Dedifferentiated amniotic fluid mesenchymal stem cell (primary cell): ENCODE measurements at regions not wholly inside any gene's neighbourhood (a gene's known extent, or its start where the extent isn't known, plus 50 kb on each side); places are given as distances from the start of the nearest gene placed in this dataset.
"Not testable (repeated sequence)": the region's sequence is repeated elsewhere in the genome, so short reads cannot be mapped to it uniquely, and the experiment has no call there.

Experiments
- DNase-seq: peaks from one replicate; pipeline ENCODE4 v3.0.0-alpha.2; 2016; ENCODE audit errors: extremely low spot score

DNA sequence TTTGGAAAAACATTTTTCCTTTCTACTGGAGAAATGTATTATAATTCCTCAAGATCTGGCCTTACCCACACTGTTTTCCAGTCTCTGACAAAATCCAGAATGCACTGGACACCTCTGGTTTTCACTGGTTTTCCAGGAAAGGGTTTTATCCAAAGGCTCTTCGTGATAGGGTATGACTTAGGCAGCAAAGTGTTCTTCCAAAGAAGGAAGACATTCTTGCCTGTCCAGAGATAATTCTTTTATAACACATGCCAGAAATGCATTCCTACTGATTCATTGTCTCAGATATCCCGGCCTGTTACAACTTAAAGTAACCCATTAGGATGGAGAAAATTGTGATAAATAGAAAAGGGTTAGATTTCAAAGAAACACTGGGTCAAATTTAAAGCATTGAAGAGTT, 2343.1 kb downstream of the PCDH7 start:
- DNase-seq, result peak; percentile 66

DNA sequence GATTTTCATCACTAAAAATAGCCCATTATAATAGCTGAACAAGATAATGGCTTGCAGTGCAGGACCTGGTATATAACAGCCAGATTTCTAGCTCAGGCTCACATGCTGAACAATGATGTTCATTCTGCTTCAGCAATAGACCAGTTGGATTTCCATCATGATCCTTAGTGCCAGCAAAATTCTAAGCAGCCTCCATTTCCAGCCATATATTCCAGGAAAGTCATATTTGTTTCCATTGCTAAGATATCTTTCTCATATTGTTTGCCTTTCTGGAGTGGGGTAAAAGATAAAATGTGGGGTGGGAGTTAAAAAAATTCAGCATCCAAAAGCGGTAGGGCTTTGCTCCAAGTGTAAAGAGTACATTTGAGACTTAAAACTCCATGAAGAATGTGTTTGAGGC, 2344.1 kb downstream of the PCDH7 start:
- DNase-seq, result no peak

DNA sequence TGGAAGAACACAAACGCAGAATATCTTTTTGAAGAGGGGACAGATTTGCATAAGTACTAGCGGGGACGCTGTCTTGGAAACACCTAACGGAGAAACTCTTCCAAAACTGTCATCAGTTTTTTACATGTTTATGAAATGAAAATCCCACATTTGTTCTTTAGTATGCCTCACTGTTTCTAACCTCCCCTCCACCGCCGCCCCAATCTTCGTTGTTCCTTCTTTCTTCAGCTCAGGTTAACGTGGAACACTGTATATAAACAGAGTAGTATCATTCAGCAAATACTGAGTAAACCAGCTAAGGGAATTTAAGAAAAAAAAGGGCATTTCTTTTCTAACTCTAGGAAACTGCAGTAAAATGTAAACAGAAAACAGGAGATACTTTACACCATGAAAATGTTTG, 2345.6 kb downstream of the PCDH7 start:
- no peak for DNase-seq

DNA sequence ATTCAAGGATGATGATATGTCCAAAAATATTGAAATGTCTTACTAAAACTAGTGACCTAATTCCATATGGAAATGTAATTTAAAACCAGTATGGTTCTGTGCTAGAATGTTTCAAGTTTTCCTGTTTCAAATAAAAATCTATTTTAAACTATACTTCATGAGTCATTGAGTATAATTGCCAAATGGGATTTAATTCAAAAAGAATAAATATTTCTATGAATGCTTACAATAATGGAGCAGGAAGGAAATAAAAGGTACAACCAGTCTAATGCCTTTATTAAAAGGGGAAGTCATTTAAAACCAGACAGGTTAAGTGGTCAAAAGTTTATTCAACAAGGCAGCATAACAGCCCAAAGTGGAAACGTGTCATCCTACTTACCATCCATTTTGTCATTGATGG, 2347.1 kb downstream of the PCDH7 start:
- peak; percentile 46 for DNase-seq

DNA sequence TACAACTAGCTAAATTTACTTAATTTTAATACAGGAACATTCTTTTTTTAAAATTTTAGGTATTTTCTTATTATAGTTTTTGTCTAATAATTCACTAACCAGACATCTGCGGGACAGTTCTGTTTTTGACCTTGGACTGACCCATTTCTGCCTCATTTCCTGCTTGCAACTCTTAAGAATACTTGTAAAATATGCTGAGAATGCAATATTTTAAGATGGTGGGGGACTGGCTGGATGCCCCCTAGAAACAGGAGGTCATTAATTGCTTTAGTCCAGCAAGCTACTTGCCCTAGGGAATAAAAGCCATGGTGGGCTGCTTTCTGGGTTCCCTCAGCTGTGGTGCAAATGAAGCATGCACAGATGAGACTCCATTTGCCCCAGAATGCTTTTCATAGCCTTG, 2348.4 kb downstream of the PCDH7 start:
- no peak for DNase-seq

DNA sequence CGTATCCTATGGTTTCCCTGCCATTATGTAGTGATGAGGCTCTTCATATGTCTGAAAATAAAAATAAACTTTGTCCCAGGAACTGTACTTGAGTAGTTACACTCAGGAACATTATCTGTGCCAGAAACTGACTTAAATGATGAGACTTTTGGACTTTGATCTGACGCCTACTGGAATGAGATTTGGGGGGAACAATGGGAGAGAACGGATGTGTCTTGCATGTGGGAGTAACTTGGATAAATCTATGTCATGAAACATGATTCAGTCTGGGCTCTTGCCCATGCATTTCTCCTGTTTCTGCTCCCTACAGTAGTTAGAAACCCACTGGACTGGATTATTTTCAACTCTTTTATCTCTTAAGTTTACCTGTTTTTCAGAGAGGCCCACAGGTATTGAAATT, 2351.4 kb downstream of the PCDH7 start:
- DNase-seq, result no peak

DNA sequence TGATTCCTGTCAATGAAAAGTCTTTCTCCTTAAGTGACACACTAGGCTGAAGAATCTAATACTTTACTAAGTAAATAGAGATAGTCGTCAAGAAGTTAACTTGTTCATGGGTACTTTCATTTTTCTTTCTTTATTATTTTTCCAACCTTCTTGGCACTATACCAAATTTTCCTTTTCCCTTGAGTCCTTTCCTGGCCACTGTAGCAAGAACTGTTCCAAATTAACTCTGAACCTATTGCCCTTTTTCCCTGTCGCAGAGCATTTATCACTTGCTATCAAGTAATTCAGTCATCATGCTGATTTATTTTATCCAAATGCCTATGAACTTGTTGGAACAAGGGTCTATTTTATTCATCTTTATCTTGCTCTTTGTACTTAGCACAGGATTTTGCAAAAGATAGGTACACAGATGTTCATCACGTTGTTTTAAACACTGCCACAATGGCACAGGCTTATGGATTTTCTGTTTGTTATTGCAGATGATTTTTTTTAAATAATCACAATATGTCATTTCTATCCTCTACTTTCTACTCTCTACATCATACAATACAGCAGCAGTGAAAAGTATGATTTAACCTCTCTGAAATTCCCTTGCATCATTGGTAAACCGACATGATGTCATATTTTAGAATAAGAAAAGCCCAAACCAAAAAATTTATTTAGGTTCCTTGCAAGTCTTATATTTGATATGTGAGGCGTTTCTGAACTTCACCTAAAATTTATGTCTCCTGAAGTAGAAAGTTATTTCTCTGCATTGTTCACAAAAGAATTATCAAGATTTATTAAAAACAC, 2352.3 kb downstream of the PCDH7 start:
- DNase-seq, result no peak

DNA sequence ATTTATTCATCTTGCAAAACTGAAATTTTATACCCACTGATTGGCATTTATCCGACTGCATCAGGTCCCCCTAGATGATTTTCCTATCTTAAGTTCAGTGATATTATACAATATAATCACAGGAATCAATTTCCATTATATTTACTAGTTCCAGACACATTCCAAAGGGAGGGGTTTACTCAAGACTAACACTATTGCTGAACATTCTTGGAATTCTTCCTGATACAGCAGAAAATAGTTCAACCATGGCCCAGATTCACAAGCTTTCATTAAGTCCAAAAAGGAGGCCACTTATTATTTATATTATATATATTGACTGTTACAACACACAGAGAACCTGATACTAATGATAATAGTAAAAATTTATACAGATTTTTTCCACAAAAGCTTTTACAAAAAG, 2353.6 kb downstream of the PCDH7 start:
- DNase-seq, result peak; percentile 73

DNA sequence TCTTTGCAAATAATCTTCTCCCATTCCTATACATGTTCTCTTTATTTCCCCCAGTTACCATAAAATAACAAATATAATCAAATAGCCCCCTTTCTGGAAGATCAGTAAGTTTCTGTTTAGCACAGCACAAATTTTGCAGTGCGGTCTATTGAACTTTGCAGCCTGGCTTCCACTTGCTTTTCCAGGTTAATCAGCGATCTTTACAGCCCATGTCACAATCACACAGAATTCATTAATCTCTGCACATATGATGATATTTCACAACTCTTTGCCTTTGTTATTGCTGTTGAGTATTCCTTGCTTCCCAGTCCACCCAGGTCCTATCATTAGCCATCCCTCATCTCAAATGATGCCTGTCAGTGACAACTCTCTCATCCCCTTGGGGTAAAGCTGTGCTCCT, 2358.0 kb downstream of the PCDH7 start:
- DNase-seq, result no peak

DNA sequence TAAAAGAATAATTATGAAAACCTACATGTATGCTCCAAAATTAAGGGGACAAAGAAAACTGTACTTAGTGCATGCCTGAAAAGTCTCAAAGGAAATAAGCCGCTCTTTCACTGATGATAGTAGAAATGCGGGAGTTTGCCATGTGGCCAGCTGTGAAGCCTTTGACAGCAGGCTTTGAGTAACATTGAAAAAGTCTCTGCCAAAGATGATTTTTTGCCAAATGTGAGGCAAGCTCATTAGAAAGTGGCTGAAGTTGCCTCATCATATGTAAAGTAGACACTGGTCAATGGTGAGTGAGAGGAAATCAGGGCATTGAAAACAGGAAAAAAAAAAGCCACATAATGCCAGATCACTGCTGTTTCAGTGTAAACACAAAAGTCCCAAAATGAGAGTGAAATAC, 2360.1 kb downstream of the PCDH7 start:
- no peak for DNase-seq

DNA sequence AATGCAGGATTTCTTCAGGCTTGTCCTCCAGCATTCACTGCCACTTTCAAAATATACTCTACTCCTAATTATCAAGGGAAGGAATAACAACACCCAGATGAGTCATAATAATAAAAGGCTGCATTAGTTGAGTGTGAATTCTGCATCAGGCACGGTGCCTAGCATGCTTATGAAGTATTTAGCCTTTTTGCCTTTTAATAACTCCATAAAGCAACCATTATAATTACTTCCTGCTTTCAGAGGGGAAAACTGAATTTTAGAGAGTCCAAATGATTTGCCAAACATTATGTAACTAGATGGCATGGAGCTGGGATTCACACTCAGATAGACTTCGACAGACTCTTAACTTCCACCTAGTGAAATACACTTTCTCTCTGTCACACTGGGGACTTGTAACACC, 2365.5 kb downstream of the PCDH7 start:
- DNase-seq, result no peak

DNA sequence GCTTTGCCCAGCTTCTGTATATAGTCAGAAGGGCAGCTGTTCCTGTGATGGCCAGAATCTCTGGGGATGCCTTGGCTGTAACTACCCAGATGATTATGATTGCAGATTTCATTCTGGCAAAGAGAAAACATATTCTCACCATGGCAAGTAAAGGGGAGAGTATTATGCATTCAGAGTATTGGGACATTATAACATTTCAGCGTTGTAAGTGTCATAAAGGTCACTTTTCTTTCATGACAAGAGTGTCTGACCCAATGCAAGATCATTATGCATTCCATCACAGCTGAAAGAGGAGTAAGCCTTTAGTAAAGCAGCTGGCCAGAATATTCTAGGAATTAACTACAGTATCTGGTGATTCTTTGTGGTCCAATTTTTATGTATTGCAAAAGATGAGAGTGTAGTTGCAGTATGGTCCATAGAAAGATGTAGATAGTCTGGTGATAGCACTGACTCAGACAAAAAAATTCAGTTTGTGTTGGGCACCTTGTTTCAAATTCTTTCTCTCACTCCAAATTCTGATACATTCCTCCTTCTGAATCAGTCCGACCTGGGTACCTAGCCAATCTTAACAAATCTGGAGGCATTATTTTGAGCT, 2366.3 kb downstream of the PCDH7 start:
- DNase-seq, result peak; percentile 68

DNA sequence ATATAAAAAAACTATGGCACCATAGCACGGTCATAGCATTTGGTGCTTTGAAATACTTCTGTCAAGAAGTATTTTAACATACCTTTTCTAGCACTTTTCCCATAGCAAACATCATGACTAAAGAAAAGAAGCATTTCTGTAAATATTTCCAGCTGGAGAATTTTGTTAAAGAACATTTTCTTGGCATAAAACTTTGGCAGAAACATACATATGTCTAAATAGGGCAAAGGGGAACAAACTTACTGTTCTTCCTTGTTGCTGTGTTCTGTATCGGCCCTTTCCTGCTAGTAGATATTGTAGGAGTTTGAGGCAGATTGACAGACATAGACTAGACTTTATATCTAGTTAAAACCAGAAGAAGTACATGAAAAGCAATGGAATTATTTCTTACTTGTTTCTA, 2368.5 kb downstream of the PCDH7 start:
- peak; percentile 57 for DNase-seq

DNA sequence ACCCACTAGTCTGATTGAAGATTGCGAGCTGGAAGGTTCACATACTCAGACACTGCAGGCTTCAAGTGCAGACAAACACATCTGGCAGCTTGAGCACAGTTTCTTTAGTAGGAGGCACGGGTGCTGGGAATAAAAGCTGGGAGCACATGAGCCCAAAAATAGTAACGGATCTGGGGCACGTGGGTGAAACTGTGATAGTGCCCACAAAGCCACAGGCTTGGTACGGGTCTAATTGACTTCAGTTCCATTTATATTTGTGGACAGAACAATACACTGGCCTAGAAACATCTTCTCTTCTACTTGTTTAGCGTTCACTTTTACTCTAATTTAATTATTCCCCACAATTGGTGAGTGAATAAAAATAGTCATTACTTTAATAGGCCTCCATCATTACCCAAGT, 2370.7 kb downstream of the PCDH7 start:
- DNase-seq, result no peak

DNA sequence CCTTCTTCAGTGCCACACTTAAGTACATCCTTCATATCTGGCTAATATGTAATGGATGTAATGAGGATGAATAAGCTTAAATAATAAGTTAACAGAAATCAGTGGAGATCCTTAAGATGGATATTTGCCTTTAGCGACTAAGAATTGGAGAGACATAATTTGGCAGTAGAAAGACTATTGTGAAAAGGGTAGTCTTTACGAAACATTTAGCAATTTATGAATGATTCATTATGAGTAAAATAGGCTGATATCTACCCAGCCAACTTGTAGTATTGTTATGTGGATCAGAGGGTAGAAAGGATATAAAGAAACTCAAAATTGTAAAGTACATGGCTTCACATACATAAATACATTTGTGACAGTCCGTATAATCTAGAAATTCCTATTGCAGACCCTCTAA, 2371.8 kb downstream of the PCDH7 start:
- DNase-seq, result no peak

DNA sequence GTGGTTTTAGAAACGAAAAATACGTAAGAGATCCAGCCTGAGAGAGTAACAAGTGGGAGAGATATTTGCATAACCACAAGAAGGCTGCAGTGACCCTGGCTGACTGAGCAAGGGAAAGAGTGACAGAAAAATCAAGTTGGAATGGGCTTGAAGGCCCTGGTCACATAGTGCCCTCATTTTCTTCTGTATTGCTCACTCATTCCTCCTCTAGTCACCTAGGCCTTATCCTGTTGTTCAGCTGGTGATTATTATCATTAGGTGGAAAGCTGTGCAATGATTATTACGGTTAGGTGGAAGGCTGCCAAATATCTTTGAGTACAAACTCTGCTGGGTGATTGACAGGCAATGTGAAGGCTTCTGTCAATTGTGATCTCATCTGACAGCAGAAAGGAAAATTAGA, 2384.1 kb downstream of the PCDH7 start:
- no peak for DNase-seq

DNA sequence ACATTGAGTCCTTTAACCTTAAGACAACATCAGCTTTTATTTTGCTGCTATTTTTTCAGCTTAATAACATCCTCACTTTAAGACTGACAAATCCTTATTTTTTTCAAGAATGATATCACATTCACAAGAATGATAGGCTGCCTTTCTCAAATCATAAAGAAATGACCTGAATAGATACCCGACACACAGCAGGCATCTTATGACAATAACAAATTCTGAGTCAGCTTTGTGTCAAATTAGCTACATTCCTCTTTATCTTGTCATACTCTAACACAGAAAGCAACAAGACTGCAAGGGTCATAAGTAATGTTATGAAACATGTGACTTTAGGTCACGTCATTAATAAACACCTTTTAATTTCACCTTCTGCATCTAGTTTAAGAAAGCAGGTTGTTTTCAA, 2387.6 kb downstream of the PCDH7 start:
- DNase-seq, result no peak

DNA sequence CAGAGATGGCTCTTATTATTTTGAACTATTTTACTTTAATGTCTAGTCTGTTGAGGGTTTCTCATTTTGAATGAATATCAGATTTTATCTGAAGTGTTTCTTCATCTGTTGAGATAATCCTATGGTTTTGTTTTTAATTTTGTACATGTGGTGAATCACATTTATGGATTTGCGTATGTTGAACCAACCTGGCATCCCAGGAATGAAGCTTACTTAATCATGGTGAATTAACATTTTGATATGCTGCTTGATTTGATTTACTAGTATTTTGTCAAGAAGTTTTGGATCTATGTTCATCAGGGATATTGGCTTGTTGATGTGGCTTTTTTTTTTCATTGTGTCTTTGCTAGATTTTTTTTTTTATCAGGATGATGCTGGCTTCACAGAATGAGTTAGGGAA, 2390.9 kb downstream of the PCDH7 start:
- DNase-seq, result peak; percentile 45

DNA sequence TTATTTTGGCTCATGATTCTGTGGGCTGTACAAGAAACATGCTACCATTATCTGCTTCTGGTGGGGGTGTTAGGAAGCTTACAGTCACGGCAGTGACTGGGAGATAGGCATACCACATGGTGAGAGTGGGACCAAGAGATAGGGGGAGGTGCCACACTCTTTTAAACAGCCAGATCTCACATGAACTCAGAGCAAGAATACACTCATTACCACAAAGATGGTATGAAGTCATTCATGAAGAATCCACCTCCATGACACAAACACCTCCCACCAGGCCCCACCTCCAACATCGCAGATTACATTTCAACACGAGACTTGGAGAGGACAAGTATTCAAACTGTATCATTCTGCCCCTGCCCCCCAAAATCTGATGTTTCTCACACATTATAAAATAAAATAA, 2396.7 kb downstream of the PCDH7 start:
- no peak for DNase-seq

DNA sequence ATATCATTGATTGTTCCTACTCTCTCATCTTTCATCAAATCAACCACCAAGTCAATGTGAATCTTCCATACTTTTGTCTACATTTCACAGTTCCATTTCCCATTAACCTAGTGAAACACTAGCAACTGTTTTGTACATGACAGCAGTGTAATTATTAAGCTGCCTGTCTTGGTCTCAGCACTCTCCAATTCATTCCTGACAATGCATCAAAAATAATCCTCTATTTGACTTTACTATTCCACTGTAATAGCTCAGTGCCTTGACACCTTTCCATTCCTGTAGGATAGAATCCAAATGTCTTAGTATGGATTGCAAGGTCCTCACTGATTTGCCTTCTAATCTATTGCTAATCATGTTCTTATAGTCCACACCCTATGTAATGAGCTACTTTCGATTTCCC, 2405.8 kb downstream of the PCDH7 start:
- no peak for DNase-seq

DNA sequence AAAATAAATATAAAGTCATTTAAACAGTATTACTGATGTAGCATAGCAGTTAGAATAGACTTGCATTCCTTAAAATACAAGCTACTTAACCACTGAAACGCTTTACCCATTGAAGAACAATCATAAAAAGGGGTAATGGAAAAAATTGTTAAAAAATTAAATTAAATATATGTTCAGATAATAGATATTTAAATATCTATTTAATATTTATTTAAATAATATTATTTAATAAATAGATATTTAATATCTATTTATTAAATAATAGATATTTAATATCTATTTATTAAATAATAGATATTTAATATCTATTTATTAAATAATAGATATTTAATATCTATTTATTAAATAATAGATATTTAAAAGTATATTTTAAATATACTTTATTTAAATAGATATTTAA, 2410.5 kb downstream of the PCDH7 start:
- DNase-seq, result not testable (repeated sequence)

DNA sequence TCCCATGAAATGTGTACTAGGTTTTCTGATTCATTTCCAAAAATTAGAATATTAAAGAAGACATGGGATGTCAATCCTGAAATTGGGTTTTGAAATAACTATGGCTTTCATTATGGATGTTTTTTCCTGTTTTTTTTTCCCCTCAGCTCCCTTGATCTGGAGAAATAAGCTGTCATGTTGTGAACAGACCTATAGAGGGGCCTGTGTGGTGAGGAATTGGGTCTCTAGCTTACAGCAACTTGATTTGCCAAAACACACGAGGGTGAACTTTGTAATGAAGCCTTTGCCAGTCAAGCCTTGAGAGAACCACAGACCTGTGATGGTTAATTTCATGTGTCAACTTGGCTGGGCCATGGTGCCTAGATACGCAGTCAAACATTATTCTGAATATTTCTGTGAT, 2413.6 kb downstream of the PCDH7 start:
- no peak for DNase-seq

DNA sequence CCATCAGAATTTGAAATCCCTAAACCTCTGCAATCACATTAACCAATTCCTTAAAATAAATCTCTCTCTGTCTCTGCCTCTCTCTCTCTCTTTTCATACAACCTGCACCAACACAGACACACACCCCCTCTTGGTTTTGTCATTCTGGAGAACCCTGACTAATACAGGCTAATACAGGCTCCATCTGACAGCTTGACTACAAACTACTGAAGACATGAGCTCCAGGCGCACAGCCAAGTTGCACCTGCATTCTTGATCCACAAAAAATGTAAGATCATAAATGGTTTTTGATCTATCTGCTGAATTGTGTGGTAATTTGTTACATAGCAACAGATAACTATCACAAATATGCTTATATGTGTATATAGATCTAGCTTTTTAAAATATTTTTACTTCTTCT, 2414.2 kb downstream of the PCDH7 start:
- DNase-seq, result no peak
